WTC11 (cell line): ENCODE measurements at regions not wholly inside any gene's neighbourhood (a gene's known extent, or its start where the extent isn't known, plus 50 kb on each side); places are given as distances from the start of the nearest gene placed in this dataset.

Experiments used
- ATAC-seq: fragments of 200-7000 bp; cut with Tn5 transposase; 2 replicates; pipeline ENCODE4 v1.10.0; 2021; ENCODE audit warnings: mild to moderate bottlenecking, moderate library complexity
- CTCF ChIA-PET: fragments of 300-600 bp; sonication (Branson Sonifier 250); formaldehyde crosslinking; loops from one replicate; lab custom pipeline; 2021; ENCODE audit warnings: antibody characterized with exemption; lab: Charles Lee
- POLR2A ChIA-PET: fragments of 350-600 bp; sonication (Branson Sonifier 250); formaldehyde crosslinking; loops from one replicate; lab custom pipeline; 2021; ENCODE audit warnings: antibody characterized with exemption; lab: Charles Lee
- DNase-seq: peaks from one replicate; pipeline ENCODE4 v3.0.0; 2021; ENCODE audit warnings: low spot score
- H3K27ac Mint-ChIP-seq: 2 replicates; pipeline ENCODE4 v1.8.0; 2021; ENCODE audit warnings: mixed read lengths
- H3K27me3 Mint-ChIP-seq: 2 replicates; pipeline ENCODE4 v1.8.0; 2021; ENCODE audit warnings: low read depth, mild to moderate bottlenecking, moderate library complexity, mixed read lengths
- H3K36me3 Mint-ChIP-seq: 2 replicates; pipeline ENCODE4 v1.8.0; 2021; ENCODE audit warnings: mixed read lengths
- H3K4me1 Mint-ChIP-seq: 2 replicates; pipeline ENCODE4 v1.8.0; 2022; ENCODE audit warnings: mixed read lengths
- H3K4me3 Mint-ChIP-seq: 2 replicates; pipeline ENCODE4 v1.8.0; 2021; ENCODE audit warnings: mild to moderate bottlenecking, moderate library complexity, mixed read lengths
- H3K9me3 Mint-ChIP-seq: 2 replicates; pipeline ENCODE4 v1.8.0; 2021; ENCODE audit warnings: mixed read lengths
- ATF6 ChIP-seq: sonication (generic); formaldehyde crosslinking; IDR thresholded peaks from 2 replicates; pipeline ENCODE4 v1.8.1; 2023; ENCODE audit warnings: mild to moderate bottlenecking, missing genetic modification reagents
- CREM ChIP-seq: sonication (generic); formaldehyde crosslinking; IDR thresholded peaks from 2 replicates; pipeline ENCODE4 v1.8.1; 2022; ENCODE audit warnings: mild to moderate bottlenecking, missing genetic modification reagents, moderate library complexity
- CTCF ChIP-seq: fragments of 200-600 bp; IDR thresholded peaks from 2 replicates; pipeline ENCODE4 v1.8.0; 2022; ENCODE audit warnings: antibody characterized with exemption
- E2F4 ChIP-seq: sonication (generic); formaldehyde crosslinking; IDR thresholded peaks from 2 replicates; pipeline ENCODE4 v1.8.1; 2022; ENCODE audit warnings: low read depth, mild to moderate bottlenecking, moderate library complexity, missing genetic modification reagents, borderline replicate concordance
- FOXP4 ChIP-seq: sonication (generic); formaldehyde crosslinking; IDR thresholded peaks from 2 replicates; pipeline ENCODE4 v1.8.0; 2022; ENCODE audit warnings: mild to moderate bottlenecking, missing genetic modification reagents
- IRF1 ChIP-seq: sonication (generic); formaldehyde crosslinking; IDR thresholded peaks from 2 replicates; pipeline ENCODE4 v1.8.0; 2023; ENCODE audit warnings: missing genetic modification reagents
- NFATC4 ChIP-seq: fragments of 250-450 bp; sonication (Bioruptor Pico); IDR thresholded peaks from 2 replicates; pipeline ENCODE4 v1.9.0; 2021; ENCODE audit warnings: mild to moderate bottlenecking
- NFE2L1 ChIP-seq: sonication (generic); formaldehyde crosslinking; IDR thresholded peaks from 2 replicates; pipeline ENCODE4 v1.8.1; 2023; ENCODE audit warnings: missing genetic modification reagents
- ZBTB43 ChIP-seq: sonication (generic); formaldehyde crosslinking; IDR thresholded peaks from 2 replicates; pipeline ENCODE4 v1.8.1; 2023; ENCODE audit warnings: mild to moderate bottlenecking, missing genetic modification reagents
- ZNF416 ChIP-seq: fragments of 250-450 bp; sonication (Bioruptor Pico); IDR thresholded peaks from 2 replicates; pipeline ENCODE4 v1.9.0; 2021; ENCODE audit warnings: mild to moderate bottlenecking, inconsistent platforms
- ZNF425 ChIP-seq: fragments of 250-450 bp; sonication (Bioruptor Pico); conservative IDR thresholded peaks from 2 replicates; pipeline ENCODE4 v1.9.0; 2021; ENCODE audit warnings: mild to moderate bottlenecking

GRCh38 chr6:97702248-97702647 is 419.2 kb upstream of the MMS22L start (continued):
- TF ChIP-seq ZBTB43 (CRISPR knock-in tag): no peak

- ATAC-seq (no peak), DNase-seq (no peak)
- POLR2A ChIA-PET: no interaction called here
- Mint-ChIP-seq H3K27ac (no peak overlapping the region), H3K36me3 (no peaks in the 10 kb centered on the region), H3K4me3 (no peak overlapping the region), H3K9me3 (no peaks in the 10 kb centered on the region), H3K4me1 (peaks cover 18% of the 10 kb centered on the region), H3K27me3 (no peaks in the 10 kb centered on the region)
- TF ChIP-seq FOXP4 (CRISPR knock-in tag): no peak
- TF ChIP-seq E2F4: no peak
- TF ChIP-seq ATF6 (CRISPR knock-in tag): no peak
- CTCF ChIA-PET: interaction anchor here (0.6 to 1.4 kb wide), 3 partner anchors 219 to 1416 kb away, joined by 3 to 4 read pairs (median 3); no protein-coding TSS in a partner anchor
Measured at GRCh38 chr6:97703661-97704060, 420.6 kb upstream of the MMS22L start.

GRCh38 chr6:97705568-97705967 is 422.6 kb upstream of the MMS22L start:
- peak; percentile 93 for ATAC-seq
- ChIA-PET CTCF (interaction anchor here (0.7 to 1.1 kb wide), 3 partner anchors 21 to 1120 kb away, joined by 3 to 11 read pairs (median 7); no protein-coding TSS in a partner anchor), POLR2A (no interaction called here)
- Mint-ChIP-seq H3K9me3 (no peaks in the 10 kb centered on the region), H3K27ac (peak overlapping the region; percentile 7; the same call in 1 of the 2 replicates), H3K4me1 (peaks cover 25% of the 10 kb centered on the region), H3K4me3 (no peak overlapping the region), H3K36me3 (no peaks in the 10 kb centered on the region), H3K27me3 (no peaks in the 10 kb centered on the region)
- DNase-seq: peak; percentile 25
- TF ChIP-seq CREM (CRISPR knock-in tag) (no peak), CTCF (peak; percentile 55; the same call in 1 of the 2 replicates)

- Mint-ChIP-seq H3K27ac (no peak overlapping the region), H3K36me3 (peaks cover 7% of the 10 kb centered on the region), H3K4me3 (no peak overlapping the region), H3K4me1 (peaks cover 10% of the 10 kb centered on the region), H3K9me3 (peaks cover 11% of the 10 kb centered on the region), H3K27me3 (no peaks in the 10 kb centered on the region)
- ATAC-seq (no peak), DNase-seq (no peak)
- ChIA-PET POLR2A (no interaction called here), CTCF (no interaction called here)
- TF ChIP-seq IRF1 (CRISPR knock-in tag) (no peak), NFE2L1 (CRISPR knock-in tag) (no peak), CTCF (no peak), NFATC4 (CRISPR knock-in tag) (no peak), ZNF425 (CRISPR knock-in tag) (no peak), ZNF416 (CRISPR knock-in tag) (no peak)
Measured at GRCh38 chr6:97712751-97713150, 429.7 kb upstream of the MMS22L start.
